GM21576 (cell line): ENCODE measurements at regions not wholly inside any gene's neighbourhood (a gene's known extent, or its start where the extent isn't known, plus 50 kb on each side); places are given as distances from the start of the nearest gene placed in this dataset.

Experiments used
- ATAC-seq: cut with Tn5 transposase; IDR thresholded peaks from one replicate; pipeline ENCODE4 v1.9.1; 2021; ENCODE audit warnings: mild to moderate bottlenecking, moderate library complexity; ENCODE audit not compliant: unreplicated experiment

GRCh38 chr5:57540823-57541222 is 58.2 kb upstream of the ACTBL2 start:
- no peak for ATAC-seq

DNA sequence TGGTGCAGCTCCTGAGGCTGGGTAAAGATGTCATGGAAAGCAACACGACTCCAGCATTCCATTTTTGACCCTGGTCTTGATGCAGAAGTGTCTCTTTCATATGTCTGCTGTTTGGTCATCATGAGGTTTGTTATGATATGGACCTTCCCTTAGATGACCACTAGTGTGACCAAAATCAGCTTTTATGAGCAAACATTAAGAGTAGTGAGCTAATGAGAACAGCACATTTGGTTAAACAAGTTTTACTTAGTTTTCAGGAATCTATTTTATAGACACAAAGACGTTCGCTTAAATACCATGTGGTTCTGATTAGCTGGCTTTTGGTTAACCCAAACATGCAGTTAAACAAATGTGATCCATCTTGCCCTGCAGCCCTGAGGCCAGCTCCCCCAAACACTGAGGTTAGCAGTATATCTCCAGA is 56.7 kb upstream of the ACTBL2 start:
- ATAC-seq: no peak

DNA sequence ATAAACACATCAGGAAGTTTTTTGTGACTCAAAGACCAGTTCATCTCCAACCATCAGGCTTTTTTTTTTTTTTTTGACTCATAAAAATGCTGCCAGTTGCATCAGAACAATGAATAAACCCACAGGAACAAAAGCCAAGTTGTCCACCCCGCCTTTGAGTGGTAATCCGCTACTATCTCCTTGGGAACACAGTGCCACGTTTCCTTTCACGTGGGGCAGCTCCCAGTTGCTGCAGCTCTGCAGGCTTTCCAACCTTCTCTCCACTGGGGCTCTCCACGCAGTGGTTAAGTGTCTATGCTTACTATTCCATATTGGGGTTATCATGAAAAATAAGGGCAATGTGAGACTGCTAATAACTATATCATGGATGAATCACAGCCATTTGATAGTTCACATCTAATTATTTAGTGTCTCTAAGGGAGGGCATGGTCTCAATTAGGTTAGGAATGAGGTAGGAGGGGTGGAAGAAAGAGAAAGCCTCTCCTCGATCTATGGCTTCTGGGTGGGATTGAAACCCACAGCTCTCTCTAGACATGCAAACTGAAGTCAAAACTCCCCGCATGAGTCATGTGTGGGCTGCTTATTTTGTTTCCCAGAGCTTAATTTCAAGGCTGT is 55.8 kb upstream of the ACTBL2 start:
- no peak for ATAC-seq

GRCh38 chr5:57537811-57538210 is 55.2 kb upstream of the ACTBL2 start:
- ATAC-seq: no peak

DNA sequence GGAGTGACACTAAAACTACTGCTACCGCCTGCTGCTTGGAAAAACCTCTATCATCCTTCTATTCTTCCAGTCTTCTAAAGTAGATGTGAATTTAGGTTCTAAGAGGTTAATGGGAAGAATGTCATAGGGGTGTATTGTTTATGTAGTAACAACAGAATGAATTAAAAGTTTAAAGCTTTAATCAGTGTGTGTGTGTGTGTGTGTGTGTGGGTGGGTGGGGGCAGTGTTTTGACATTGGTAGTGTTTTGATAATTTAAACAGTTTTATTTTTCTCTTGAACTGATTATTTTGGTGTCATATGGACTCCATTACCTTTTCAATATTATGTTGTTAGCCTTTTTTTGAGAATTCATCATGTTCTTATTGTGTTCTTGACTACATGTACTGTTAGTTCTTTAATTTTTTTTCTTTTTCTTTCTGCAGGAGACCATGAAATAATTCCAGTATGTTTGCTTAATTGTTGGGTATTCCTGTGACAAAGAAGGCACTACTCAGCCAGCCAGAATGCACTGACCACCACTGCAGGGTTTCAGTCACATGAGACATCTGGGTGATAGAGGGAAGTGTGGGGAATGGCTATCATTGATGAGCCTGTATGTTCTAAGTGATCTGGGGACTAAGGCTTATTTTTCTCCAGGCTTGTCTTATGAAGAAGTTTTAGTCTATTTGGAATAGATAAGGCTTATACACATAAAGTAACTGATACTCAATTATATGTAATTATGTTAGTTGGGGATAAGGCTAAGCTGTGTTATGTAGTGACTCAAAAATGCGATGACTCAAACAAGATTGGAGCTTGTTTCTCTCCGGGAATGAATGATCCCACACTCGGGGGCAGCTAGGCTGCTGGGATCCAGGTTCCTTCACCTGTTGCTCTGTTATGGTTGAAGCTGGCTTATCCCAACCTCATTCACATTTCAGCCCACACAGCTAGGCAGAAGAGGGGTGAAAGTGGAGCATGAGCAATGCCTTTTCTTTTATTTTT is 50.2 kb upstream of the ACTBL2 start:
- ATAC-seq: no peak
